ENCODE measurements at regions not wholly inside any gene's neighbourhood (a gene's known extent, or its start where the extent isn't known, plus 50 kb on each side); places are given as distances from the start of the nearest gene placed in this dataset.

GRCh38 chr4:156102411-156102810 lies 148.7 kb upstream of the CTSO start:
- DNase-seq (ENCODE audit: low read depth in 2 of 2): no peak

- no peak for DNase-seq (ENCODE audit: low read depth in 2 of 2)
Observed at GRCh38 chr4:156101571-156101970, 147.9 kb upstream of the CTSO start.

- DNase-seq (ENCODE audit: low read depth in 2 of 2): no peak
Observed at GRCh38 chr4:156100651-156101050, 147.0 kb upstream of the CTSO start.

- no peak for DNase-seq (ENCODE audit: low read depth in 2 of 2)
Observed at GRCh38 chr4:156098805-156099204, 145.1 kb upstream of the CTSO start.

GRCh38 chr4:156085100-156085499 lies 131.4 kb upstream of the CTSO start:
- no peak for DNase-seq (ENCODE audit: low read depth in 2 of 2)

DNA sequence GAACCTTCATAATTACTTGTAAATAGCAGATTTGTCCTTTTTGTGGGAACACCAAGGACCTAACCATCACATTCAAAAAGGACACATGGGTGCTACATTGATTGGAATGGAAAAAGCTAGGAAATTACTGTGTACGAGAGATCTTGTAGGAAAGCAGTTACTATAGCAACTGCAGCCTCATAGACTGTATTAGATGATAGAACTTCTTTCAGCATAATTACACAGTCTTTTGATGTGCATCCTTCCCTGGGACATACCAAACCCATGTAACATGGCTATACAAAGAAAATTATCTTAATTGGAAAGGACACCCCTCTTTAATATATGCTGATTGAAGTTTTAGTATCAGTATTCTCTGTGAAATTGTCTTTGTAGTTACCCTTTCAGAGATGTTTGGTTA lies 130.7 kb upstream of the CTSO start:
- DNase-seq (ENCODE audit: low read depth in 2 of 2): no peak

DNA sequence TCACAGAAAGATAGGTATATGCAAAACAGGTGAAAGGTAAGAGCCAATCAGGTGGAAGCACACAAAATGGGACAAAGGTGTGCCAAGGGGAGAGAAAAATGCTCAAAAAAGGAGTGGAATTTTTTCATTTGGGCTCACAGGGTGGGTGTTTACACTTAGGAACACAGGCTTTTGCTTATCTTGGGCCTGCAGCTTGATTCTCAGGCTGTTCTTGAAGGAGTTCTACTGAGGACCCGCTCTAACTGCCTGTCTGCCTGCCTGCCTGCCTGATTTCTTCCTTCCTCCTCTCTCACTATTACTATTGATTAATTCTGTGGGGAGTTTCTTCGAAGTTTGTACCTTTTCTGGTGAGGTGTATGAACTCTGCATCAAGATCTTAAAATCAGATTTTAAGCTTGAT lies 120.3 kb upstream of the CTSO start:
- DNase-seq (ENCODE audit: low read depth in 2 of 2): no peak

- no peak for DNase-seq (ENCODE audit: low read depth in 2 of 2)
Observed at GRCh38 chr4:156060661-156061060, 107.0 kb upstream of the CTSO start.

DNA sequence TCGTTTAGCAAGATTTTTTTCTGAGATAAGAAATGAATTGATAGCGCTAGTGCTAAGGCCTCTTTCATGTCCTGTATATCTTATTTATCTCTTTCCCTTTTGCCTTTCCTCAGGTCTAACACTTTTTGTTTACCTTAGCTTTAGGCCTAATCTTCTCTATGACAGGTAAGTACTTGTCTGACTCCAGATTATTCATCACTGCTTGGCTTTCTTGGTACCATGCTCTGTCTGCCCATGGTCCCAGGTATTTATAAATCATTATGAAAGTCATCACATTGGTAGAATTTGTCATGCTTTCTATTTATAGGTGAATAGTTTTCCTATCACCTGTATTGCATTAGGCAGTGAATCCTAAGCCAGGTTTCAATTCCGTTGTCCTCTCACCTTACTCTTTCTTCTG lies 99.5 kb upstream of the CTSO start:
- no peak for DNase-seq (ENCODE audit: low read depth in 2 of 2)

DNA sequence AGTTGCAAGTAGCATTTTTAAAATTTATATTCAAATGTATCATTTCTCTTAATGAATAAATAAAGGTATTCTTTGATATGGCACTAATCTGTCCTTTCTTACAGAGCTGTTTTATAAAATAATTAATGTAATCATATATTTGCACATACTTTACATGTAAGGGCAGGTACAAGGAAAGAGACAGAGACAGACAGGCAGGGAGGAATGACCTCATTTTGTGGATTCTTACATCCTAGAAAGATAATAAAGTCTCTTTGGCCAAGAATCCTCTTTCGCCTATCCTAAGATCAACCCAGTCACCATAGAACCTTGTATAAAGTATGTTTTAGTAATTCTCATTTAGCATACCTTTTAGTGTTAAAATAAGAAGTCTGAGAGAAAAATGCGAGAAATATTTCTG lies 98.5 kb upstream of the CTSO start:
- no peak for DNase-seq (ENCODE audit: low read depth in 2 of 2)

GRCh38 chr4:156038772-156039171 lies 85.1 kb upstream of the CTSO start:
- no peak for DNase-seq (ENCODE audit: low read depth in 2 of 2)

DNA sequence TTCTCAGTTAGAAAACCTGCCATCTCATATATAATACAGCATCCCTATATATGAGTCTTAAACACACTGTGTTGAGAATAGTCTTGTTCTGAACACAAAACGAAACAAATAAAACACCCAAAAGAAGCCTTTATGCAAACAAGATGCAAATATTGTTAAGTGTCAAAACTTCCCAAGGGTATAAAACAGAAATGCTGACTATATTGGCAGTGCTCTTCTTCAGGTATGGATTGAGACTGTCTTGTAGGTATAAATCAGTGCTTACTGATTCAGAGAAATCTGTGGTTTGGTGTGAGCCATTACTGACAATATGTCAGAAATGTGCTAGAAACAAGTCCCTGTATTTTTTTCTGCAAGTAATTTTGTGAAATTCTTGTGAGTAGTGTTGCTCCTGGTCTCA lies 82.8 kb upstream of the CTSO start:
- DNase-seq (ENCODE audit: low read depth in 2 of 2): no peak

- DNase-seq (ENCODE audit: low read depth in 2 of 2): no peak
Observed at GRCh38 chr4:156029691-156030090, 76.0 kb upstream of the CTSO start.

- DNase-seq (ENCODE audit: low read depth in 2 of 2): no peak
Observed at GRCh38 chr4:156021298-156021697, 67.6 kb upstream of the CTSO start.

GRCh38 chr4:156019246-156019645 lies 65.6 kb upstream of the CTSO start:
- no peak for DNase-seq (ENCODE audit: low read depth in 2 of 2)

- no peak for DNase-seq (ENCODE audit: low read depth in 2 of 2)
Observed at GRCh38 chr4:156018383-156018782, 64.7 kb upstream of the CTSO start.

- no peak for DNase-seq (ENCODE audit: low read depth in 2 of 2)
Observed at GRCh38 chr4:156015781-156016180, 62.1 kb upstream of the CTSO start.

DNA sequence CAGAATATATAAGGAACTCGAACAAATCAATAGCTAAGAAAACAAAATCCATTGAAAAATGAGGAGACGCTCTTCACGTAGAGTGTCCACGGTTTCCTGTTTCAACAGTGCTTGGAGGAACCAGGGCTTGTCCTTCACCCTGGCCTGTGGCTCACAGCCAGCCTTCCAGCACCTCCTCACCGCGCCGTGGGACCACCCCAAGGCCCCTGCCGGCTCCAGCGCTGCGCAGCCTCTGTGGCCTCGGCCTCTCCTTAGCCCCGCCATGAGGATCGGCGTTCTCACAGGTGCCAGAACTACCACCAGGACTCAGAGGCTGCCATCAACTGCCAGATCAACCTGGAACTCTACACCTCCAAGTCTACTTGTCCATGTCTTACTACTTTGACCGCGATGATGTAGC lies 52.5 kb upstream of the CTSO start:
- DNase-seq (ENCODE audit: low read depth in 2 of 2): no peak
